Neural progenitor cell (in vitro differentiated cells): ENCODE measurements at regions not wholly inside any gene's neighbourhood (a gene's known extent, or its start where the extent isn't known, plus 50 kb on each side); places are given as distances from the start of the nearest gene placed in this dataset.

Experiments used
- DNase-seq: peaks from one replicate; pipeline ENCODE4 v3.0.0-alpha.2; 2016; ENCODE audit warnings: low spot score
- H2AFZ ChIP-seq: fragments of 200-600 bp; sonication (generic); replicated peaks from 2 replicates; pipeline ENCODE4 v1.6.1; 2016; ENCODE audit warnings: antibody characterized with exemption
- H3F3A ChIP-seq: fragments of 200-600 bp; sonication (generic); 2 replicates; pipeline ENCODE4 v1.6.1; 2016; ENCODE audit warnings: antibody characterized with exemption, low read depth
- H3K27ac ChIP-seq: fragments of 200-600 bp; sonication (generic); 2 replicates; pipeline ENCODE4 v1.5.1; 2016; ENCODE audit warnings: mild to moderate bottlenecking
- H3K27me3 ChIP-seq: fragments of 200-600 bp; sonication (generic); 2 replicates; pipeline ENCODE4 v1.6.1; 2016; ENCODE audit warnings: mild to moderate bottlenecking, moderate library complexity
- H3K36me3 ChIP-seq: fragments of 200-600 bp; sonication (generic); 2 replicates; pipeline ENCODE4 v1.5.1; 2016
- H3K4me1 ChIP-seq: fragments of 200-600 bp; sonication (generic); 2 replicates; pipeline ENCODE4 v1.6.1; 2016; ENCODE audit warnings: mixed run types
- H3K4me2 ChIP-seq: fragments of 200-600 bp; sonication (generic); 2 replicates; pipeline ENCODE4 v1.6.1; 2016
- H3K4me3 ChIP-seq: fragments of 200-600 bp; sonication (generic); 2 replicates; pipeline ENCODE4 v1.5.1; 2016
- H3K79me2 ChIP-seq: fragments of 200-600 bp; sonication (generic); 2 replicates; pipeline ENCODE4 v1.6.1; 2016; ENCODE audit warnings: low read depth
- H3K9ac ChIP-seq: fragments of 200-600 bp; sonication (generic); 2 replicates; pipeline ENCODE4 v1.6.1; 2016
- H3K9me3 ChIP-seq: fragments of 200-600 bp; sonication (generic); 2 replicates; pipeline ENCODE4 v1.5.1; 2016; ENCODE audit warnings: low read depth
- H4K20me1 ChIP-seq: fragments of 200-600 bp; sonication (generic); 2 replicates; pipeline ENCODE4 v1.6.1; 2016; ENCODE audit warnings: low read depth
- H3K27ac Mint-ChIP-seq: 3 replicates; pipeline ENCODE4 v1.8.0; 2021; ENCODE audit warnings: mixed read lengths
- H3K27me3 Mint-ChIP-seq: 2 replicates; pipeline ENCODE4 v1.8.0; 2022; ENCODE audit warnings: low read depth, mild to moderate bottlenecking, inconsistent platforms, moderate library complexity, mixed read lengths; ENCODE audit not compliant: insufficient read depth
- H3K36me3 Mint-ChIP-seq: 3 replicates; pipeline ENCODE4 v1.8.0; 2021; ENCODE audit warnings: mixed read lengths
- H3K4me1 Mint-ChIP-seq: 3 replicates; pipeline ENCODE4 v1.8.0; 2021; ENCODE audit warnings: mixed read lengths
- H3K4me3 Mint-ChIP-seq: 3 replicates; pipeline ENCODE4 v1.8.0; 2021; ENCODE audit warnings: mild to moderate bottlenecking, moderate library complexity, mixed read lengths
- H3K9me3 Mint-ChIP-seq: 3 replicates; pipeline ENCODE4 v1.8.0; 2020; ENCODE audit warnings: mixed read lengths
- EZH2 ChIP-seq: fragments of 200-600 bp; sonication (generic); IDR thresholded peaks from 2 replicates; pipeline ENCODE4 v1.6.1; 2017; ENCODE audit warnings: antibody characterized with exemption, mild to moderate bottlenecking, moderate library complexity
- EZH2phosphoT487 ChIP-seq: fragments of 200-600 bp; sonication (generic); IDR thresholded peaks from 2 replicates; pipeline ENCODE4 v1.6.1; 2017; ENCODE audit warnings: antibody characterized with exemption
- TF ChIP-seq, protein P1 (sequence below): fragments of 200-600 bp; sonication (generic); IDR thresholded peaks from 2 replicates; pipeline ENCODE4 v1.5.1; 2017; ENCODE audit warnings: antibody characterized with exemption, mild to moderate bottlenecking

GRCh38 chr5:72032788-72033187, 74.5 kb upstream of the MAP1B start:
- DNase-seq = peak; percentile 84
- Mint-ChIP-seq H3K36me3 (no peaks in the 10 kb centered on the region), H3K9me3 (no peaks in the 10 kb centered on the region), H3K27me3 (peaks cover 8% of the 10 kb centered on the region), H3K27ac (peak overlapping the region; percentile 49), H3K4me1 (peaks cover 62% of the 10 kb centered on the region), H3K4me3 (no peak overlapping the region)
- H3K9ac ChIP-seq = no peak overlapping the region
- H3K4me1 ChIP-seq = peaks cover 63% of the 10 kb centered on the region
- no peaks in the 10 kb centered on the region for H4K20me1 ChIP-seq
- no peaks in the 10 kb centered on the region for H3K79me2 ChIP-seq
- TF ChIP-seq EZH2phosphoT487 (peak; percentile 69), EZH2 (no peak)
- H3K27ac ChIP-seq = peak overlapping the region; percentile 81
- no peak overlapping the region for H2AFZ ChIP-seq
- peak overlapping the region; percentile 28 for H3K4me3 ChIP-seq
- H3K36me3 ChIP-seq = no peaks in the 10 kb centered on the region
- H3F3A ChIP-seq = peaks cover 31% of the 10 kb centered on the region
- peak overlapping the region; percentile 80 for H3K4me2 ChIP-seq
- H3K27me3 ChIP-seq = no peaks in the 10 kb centered on the region
- H3K9me3 ChIP-seq = no peaks in the 10 kb centered on the region

- Histone ChIP-seq H3K79me2 (no peaks in the 10 kb centered on the region), H3K9ac (no peak overlapping the region), H3K4me3 (no peak overlapping the region), H3K9me3 (no peaks in the 10 kb centered on the region), H3K36me3 (no peaks in the 10 kb centered on the region), H3K27ac (no peak overlapping the region), H3K4me2 (peak overlapping the region; percentile 30), H3K4me1 (peaks cover 70% of the 10 kb centered on the region), H2AFZ (no peak overlapping the region), H3F3A (peaks cover 33% of the 10 kb centered on the region), H4K20me1 (no peaks in the 10 kb centered on the region), H3K27me3 (no peaks in the 10 kb centered on the region)
- peaks cover 10% of the 10 kb centered on the region for H3K27me3 Mint-ChIP-seq
- no peak overlapping the region for H3K4me3 Mint-ChIP-seq
- no peak for DNase-seq
- no peak overlapping the region for H3K27ac Mint-ChIP-seq
- H3K9me3 Mint-ChIP-seq = no peaks in the 10 kb centered on the region
- TF ChIP-seq, protein P1, sequence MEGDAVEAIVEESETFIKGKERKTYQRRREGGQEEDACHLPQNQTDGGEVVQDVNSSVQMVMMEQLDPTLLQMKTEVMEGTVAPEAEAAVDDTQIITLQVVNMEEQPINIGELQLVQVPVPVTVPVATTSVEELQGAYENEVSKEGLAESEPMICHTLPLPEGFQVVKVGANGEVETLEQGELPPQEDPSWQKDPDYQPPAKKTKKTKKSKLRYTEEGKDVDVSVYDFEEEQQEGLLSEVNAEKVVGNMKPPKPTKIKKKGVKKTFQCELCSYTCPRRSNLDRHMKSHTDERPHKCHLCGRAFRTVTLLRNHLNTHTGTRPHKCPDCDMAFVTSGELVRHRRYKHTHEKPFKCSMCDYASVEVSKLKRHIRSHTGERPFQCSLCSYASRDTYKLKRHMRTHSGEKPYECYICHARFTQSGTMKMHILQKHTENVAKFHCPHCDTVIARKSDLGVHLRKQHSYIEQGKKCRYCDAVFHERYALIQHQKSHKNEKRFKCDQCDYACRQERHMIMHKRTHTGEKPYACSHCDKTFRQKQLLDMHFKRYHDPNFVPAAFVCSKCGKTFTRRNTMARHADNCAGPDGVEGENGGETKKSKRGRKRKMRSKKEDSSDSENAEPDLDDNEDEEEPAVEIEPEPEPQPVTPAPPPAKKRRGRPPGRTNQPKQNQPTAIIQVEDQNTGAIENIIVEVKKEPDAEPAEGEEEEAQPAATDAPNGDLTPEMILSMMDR = no peak
- no peak for TF ChIP-seq EZH2phosphoT487
- TF ChIP-seq EZH2 = no peak
- H3K36me3 Mint-ChIP-seq = no peaks in the 10 kb centered on the region
- H3K4me1 Mint-ChIP-seq = peaks cover 69% of the 10 kb centered on the region
Measured at GRCh38 chr5:72034770-72035169, 72.5 kb upstream of the MAP1B start.

DNA sequence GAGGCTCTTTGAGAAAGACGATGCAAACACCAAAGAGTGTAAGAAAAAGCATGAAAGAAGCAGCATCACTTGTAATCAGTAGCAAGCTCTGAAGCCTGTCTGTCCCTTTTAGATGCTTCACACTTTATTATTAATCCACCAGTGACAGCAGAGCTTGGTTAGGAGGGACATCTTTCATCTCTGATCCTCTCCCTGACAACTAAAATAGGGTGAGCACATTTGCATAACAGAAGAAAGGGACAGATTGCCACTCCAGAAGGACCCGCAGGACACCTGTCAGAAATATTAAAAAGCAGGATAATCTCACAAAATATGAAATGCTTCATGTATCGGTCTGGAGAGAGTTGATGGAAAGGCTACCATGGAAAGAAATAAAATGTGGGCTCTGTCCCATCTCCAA, 71.4 kb upstream of the MAP1B start:
- DNase-seq = no peak
- peaks cover 81% of the 10 kb centered on the region for H3K4me1 ChIP-seq
- Mint-ChIP-seq H3K27me3 (peaks cover 13% of the 10 kb centered on the region), H3K9me3 (no peaks in the 10 kb centered on the region), H3K36me3 (no peaks in the 10 kb centered on the region), H3K4me3 (no peak overlapping the region), H3K27ac (peak overlapping the region; percentile 11), H3K4me1 (peaks cover 75% of the 10 kb centered on the region)
- no peaks in the 10 kb centered on the region for H3K9me3 ChIP-seq
- H3K79me2 ChIP-seq = no peaks in the 10 kb centered on the region
- peaks cover 43% of the 10 kb centered on the region for H3F3A ChIP-seq
- H3K9ac ChIP-seq = no peak overlapping the region
- H3K36me3 ChIP-seq = no peaks in the 10 kb centered on the region
- TF ChIP-seq EZH2phosphoT487 = no peak
- TF ChIP-seq, protein P1 = no peak
- TF ChIP-seq EZH2 = no peak
- peak overlapping the region; percentile 30 for H3K4me2 ChIP-seq
- H3K4me3 ChIP-seq = no peak overlapping the region
- no peaks in the 10 kb centered on the region for H3K27me3 ChIP-seq
- peak overlapping the region; percentile 55 for H2AFZ ChIP-seq
- H4K20me1 ChIP-seq = no peaks in the 10 kb centered on the region
- no peak overlapping the region for H3K27ac ChIP-seq

DNA sequence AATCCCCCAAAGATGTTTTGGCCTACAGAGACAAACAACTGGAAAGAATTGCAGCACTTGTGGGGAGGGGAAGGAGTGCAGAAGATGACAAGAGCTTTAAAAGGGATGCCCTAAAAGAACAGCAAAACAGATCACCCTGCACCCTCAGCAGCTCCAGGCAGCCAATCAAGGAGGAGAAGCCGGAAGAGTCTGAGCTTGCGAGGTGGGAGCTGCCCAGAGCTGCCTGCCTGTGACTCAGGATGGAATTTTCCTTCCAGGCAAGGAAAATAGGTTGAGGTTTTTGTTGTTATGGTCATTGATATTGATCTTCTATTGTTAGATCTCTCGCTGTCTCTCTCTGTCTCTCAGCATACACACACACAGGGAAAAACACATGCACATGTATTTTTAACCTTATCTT, 70.3 kb upstream of the MAP1B start:
- Histone ChIP-seq H3K27ac (no peak overlapping the region), H2AFZ (peak overlapping the region; percentile 7), H3K4me2 (peak overlapping the region; percentile 15), H3F3A (peaks cover 41% of the 10 kb centered on the region), H3K36me3 (no peaks in the 10 kb centered on the region), H3K4me1 (peaks cover 82% of the 10 kb centered on the region), H3K4me3 (no peak overlapping the region), H3K27me3 (no peaks in the 10 kb centered on the region), H3K9ac (no peak overlapping the region), H3K79me2 (no peaks in the 10 kb centered on the region), H4K20me1 (no peaks in the 10 kb centered on the region), H3K9me3 (no peaks in the 10 kb centered on the region)
- TF ChIP-seq EZH2 (no peak), EZH2phosphoT487 (no peak)
- TF ChIP-seq, protein P1 = no peak
- Mint-ChIP-seq H3K36me3 (no peaks in the 10 kb centered on the region), H3K9me3 (no peaks in the 10 kb centered on the region), H3K27ac (peak overlapping the region; percentile 39), H3K4me3 (no peak overlapping the region), H3K4me1 (peaks cover 71% of the 10 kb centered on the region), H3K27me3 (peaks cover 9% of the 10 kb centered on the region)
- peak; percentile 20 for DNase-seq
